ENCODE measurements at regions not wholly inside any gene's neighbourhood (a gene's known extent, or its start where the extent isn't known, plus 50 kb on each side); places are given as distances from the start of the nearest gene placed in this dataset.

GRCh38 chr10:130485958-130486895, 350.0 kb downstream of the GLRX3 start:
- H3K36me3 ChIP-seq (ENCODE audit: control insufficient read depth in 1 of 2, insufficient read depth in 2 of 2, low read depth in 1 of 2, low read length in 2 of 2): no peaks in the 10 kb centered on the region
- H3K9me3 ChIP-seq (ENCODE audit: control insufficient read depth, low read length): no peaks in the 10 kb centered on the region
- H3K14ac ChIP-seq (ENCODE audit: low read length in 2 of 2): no peak overlapping the region
- H2BK12ac ChIP-seq (ENCODE audit: low read length in 2 of 2): no peak overlapping the region
- H4K91ac ChIP-seq (ENCODE audit: low read length): no peak overlapping the region
- no peak overlapping the region for H3K4ac ChIP-seq (ENCODE audit: low read depth in 1 of 2, low read length in 2 of 2)
- H3K18ac ChIP-seq (ENCODE audit: low read depth in 1 of 2, low read length in 2 of 2): no peak overlapping the region
- no peaks in the 10 kb centered on the region for H3K27me3 ChIP-seq (ENCODE audit: control insufficient read depth in 1 of 2, insufficient read depth in 1 of 2, low read length in 2 of 2)
- no peak overlapping the region for H2AFZ ChIP-seq (ENCODE audit: low read depth, low read length)
- H3K79me1 ChIP-seq (replicated peaks; ENCODE audit: low read length, poor library complexity, severe bottlenecking): no peaks in the 10 kb centered on the region
- H3K4me1 ChIP-seq (ENCODE audit: control insufficient read depth, insufficient read depth, low read depth, low read length): peaks cover 3% of the 10 kb centered on the region
- H2BK120ac ChIP-seq (ENCODE audit: low read depth, low read length): no peak overlapping the region
- no peak overlapping the region for H2AK5ac ChIP-seq (ENCODE audit: low read length, severe bottlenecking)
- DNase-seq: no peak
- no peak overlapping the region for H4K8ac ChIP-seq (ENCODE audit: low read length)
- H2BK15ac ChIP-seq (ENCODE audit: low read depth, poor library complexity, severe bottlenecking): no peak overlapping the region
- no peak overlapping the region for H3K9ac ChIP-seq (ENCODE audit: low read length)
- WGBS: 82% methylated on average over 28 of the region's 29 CpGs
- no peak overlapping the region for H3K4me2 ChIP-seq (ENCODE audit: low read length, poor library complexity, severe bottlenecking)
- H2BK5ac ChIP-seq (ENCODE audit: low read depth, low read length, poor library complexity, severe bottlenecking): no peak overlapping the region
- no peak overlapping the region for H3K4me3 ChIP-seq (ENCODE audit: insufficient read depth in 1 of 2, low read depth in 1 of 2, low read length in 2 of 2)
- no peak overlapping the region for H3K27ac ChIP-seq (ENCODE audit: low read length, poor library complexity, severe bottlenecking)
- H3K23ac ChIP-seq (ENCODE audit: low read length in 2 of 2): no peak overlapping the region

- Histone ChIP-seq H2BK12ac (ENCODE audit: low read length in 2 of 2) (no peak overlapping the region), H2BK120ac (ENCODE audit: low read depth, low read length) (no peak overlapping the region), H3K4me3 (ENCODE audit: insufficient read depth in 1 of 2, low read depth in 1 of 2, low read length in 2 of 2) (no peak overlapping the region), H2AK5ac (ENCODE audit: low read length, severe bottlenecking) (no peak overlapping the region), H3K9ac (ENCODE audit: low read length) (no peak overlapping the region), H3K4me1 (ENCODE audit: control insufficient read depth, insufficient read depth, low read depth, low read length) (peaks cover 3% of the 10 kb centered on the region), H2BK5ac (ENCODE audit: low read depth, low read length, poor library complexity, severe bottlenecking) (no peak overlapping the region), H3K9me3 (ENCODE audit: control insufficient read depth, low read length) (no peaks in the 10 kb centered on the region), H3K4ac (ENCODE audit: low read depth in 1 of 2, low read length in 2 of 2) (no peak overlapping the region), H3K18ac (ENCODE audit: low read depth in 1 of 2, low read length in 2 of 2) (no peak overlapping the region), H2AFZ (ENCODE audit: low read depth, low read length) (no peak overlapping the region), H4K91ac (ENCODE audit: low read length) (no peak overlapping the region), H3K14ac (ENCODE audit: low read length in 2 of 2) (no peak overlapping the region), H3K4me2 (ENCODE audit: low read length, poor library complexity, severe bottlenecking) (no peak overlapping the region), H3K36me3 (ENCODE audit: control insufficient read depth in 1 of 2, insufficient read depth in 2 of 2, low read depth in 1 of 2, low read length in 2 of 2) (no peaks in the 10 kb centered on the region), H3K79me1 (replicated peaks; ENCODE audit: low read length, poor library complexity, severe bottlenecking) (no peaks in the 10 kb centered on the region), H3K23ac (ENCODE audit: low read length in 2 of 2) (no peak overlapping the region), H3K27ac (ENCODE audit: low read length, poor library complexity, severe bottlenecking) (no peak overlapping the region), H2BK15ac (ENCODE audit: low read depth, poor library complexity, severe bottlenecking) (no peak overlapping the region), H3K27me3 (ENCODE audit: control insufficient read depth in 1 of 2, insufficient read depth in 1 of 2, low read length in 2 of 2) (no peaks in the 10 kb centered on the region), H4K8ac (ENCODE audit: low read length) (no peak overlapping the region)
- no peak for DNase-seq
- WGBS: 86% methylated on average over 7 of the region's 7 CpGs
These were observed 350.7 kb downstream of the GLRX3 start for GRCh38 chr10:130486906-130487305.

GRCh38 chr10:130487566-130487965, 351.4 kb downstream of the GLRX3 start:
- Histone ChIP-seq H2AFZ (ENCODE audit: low read depth, low read length) (no peak overlapping the region), H3K9me3 (ENCODE audit: control insufficient read depth, low read length) (no peaks in the 10 kb centered on the region), H3K18ac (ENCODE audit: low read depth in 1 of 2, low read length in 2 of 2) (no peak overlapping the region), H3K27ac (ENCODE audit: low read length, poor library complexity, severe bottlenecking) (no peak overlapping the region), H2BK15ac (ENCODE audit: low read depth, poor library complexity, severe bottlenecking) (no peak overlapping the region), H2BK12ac (ENCODE audit: low read length in 2 of 2) (no peak overlapping the region), H3K36me3 (ENCODE audit: control insufficient read depth in 1 of 2, insufficient read depth in 2 of 2, low read depth in 1 of 2, low read length in 2 of 2) (no peaks in the 10 kb centered on the region), H4K8ac (ENCODE audit: low read length) (no peak overlapping the region), H3K14ac (ENCODE audit: low read length in 2 of 2) (no peak overlapping the region), H4K91ac (ENCODE audit: low read length) (no peak overlapping the region), H3K79me1 (replicated peaks; ENCODE audit: low read length, poor library complexity, severe bottlenecking) (no peaks in the 10 kb centered on the region), H3K4ac (ENCODE audit: low read depth in 1 of 2, low read length in 2 of 2) (no peak overlapping the region), H3K9ac (ENCODE audit: low read length) (no peak overlapping the region), H2BK120ac (ENCODE audit: low read depth, low read length) (no peak overlapping the region), H3K4me3 (ENCODE audit: insufficient read depth in 1 of 2, low read depth in 1 of 2, low read length in 2 of 2) (no peak overlapping the region), H3K23ac (ENCODE audit: low read length in 2 of 2) (no peak overlapping the region), H2AK5ac (ENCODE audit: low read length, severe bottlenecking) (no peak overlapping the region), H2BK5ac (ENCODE audit: low read depth, low read length, poor library complexity, severe bottlenecking) (no peak overlapping the region), H3K4me2 (ENCODE audit: low read length, poor library complexity, severe bottlenecking) (no peak overlapping the region), H3K4me1 (ENCODE audit: control insufficient read depth, insufficient read depth, low read depth, low read length) (peaks cover 3% of the 10 kb centered on the region), H3K27me3 (ENCODE audit: control insufficient read depth in 1 of 2, insufficient read depth in 1 of 2, low read length in 2 of 2) (no peaks in the 10 kb centered on the region)
- WGBS: 47% methylated on average over 6 of the region's 6 CpGs
- DNase-seq: no peak

GRCh38 chr10:130489891-130490290, 353.7 kb downstream of the GLRX3 start:
- Histone ChIP-seq H4K91ac (ENCODE audit: low read length) (no peak overlapping the region), H2AK5ac (ENCODE audit: low read length, severe bottlenecking) (no peak overlapping the region), H3K36me3 (ENCODE audit: control insufficient read depth in 1 of 2, insufficient read depth in 2 of 2, low read depth in 1 of 2, low read length in 2 of 2) (no peaks in the 10 kb centered on the region), H3K4me2 (ENCODE audit: low read length, poor library complexity, severe bottlenecking) (no peak overlapping the region), H3K23ac (ENCODE audit: low read length in 2 of 2) (no peak overlapping the region), H2BK120ac (ENCODE audit: low read depth, low read length) (no peak overlapping the region), H4K8ac (ENCODE audit: low read length) (no peak overlapping the region), H2AFZ (ENCODE audit: low read depth, low read length) (no peak overlapping the region), H3K27me3 (ENCODE audit: control insufficient read depth in 1 of 2, insufficient read depth in 1 of 2, low read length in 2 of 2) (no peaks in the 10 kb centered on the region), H3K27ac (ENCODE audit: low read length, poor library complexity, severe bottlenecking) (no peak overlapping the region), H2BK12ac (ENCODE audit: low read length in 2 of 2) (no peak overlapping the region), H3K79me1 (replicated peaks; ENCODE audit: low read length, poor library complexity, severe bottlenecking) (no peaks in the 10 kb centered on the region), H3K4me1 (ENCODE audit: control insufficient read depth, insufficient read depth, low read depth, low read length) (peaks cover 3% of the 10 kb centered on the region), H3K4ac (ENCODE audit: low read depth in 1 of 2, low read length in 2 of 2) (no peak overlapping the region), H3K9ac (ENCODE audit: low read length) (no peak overlapping the region), H3K18ac (ENCODE audit: low read depth in 1 of 2, low read length in 2 of 2) (no peak overlapping the region), H2BK15ac (ENCODE audit: low read depth, poor library complexity, severe bottlenecking) (no peak overlapping the region), H3K4me3 (ENCODE audit: insufficient read depth in 1 of 2, low read depth in 1 of 2, low read length in 2 of 2) (no peak overlapping the region), H2BK5ac (ENCODE audit: low read depth, low read length, poor library complexity, severe bottlenecking) (no peak overlapping the region), H3K9me3 (ENCODE audit: control insufficient read depth, low read length) (no peaks in the 10 kb centered on the region), H3K14ac (ENCODE audit: low read length in 2 of 2) (no peak overlapping the region)
- WGBS: 85% methylated on average over 5 of the region's 5 CpGs
- no peak for DNase-seq
